ENCODE measurements at regions not wholly inside any gene's neighbourhood (a gene's known extent, or its start where the extent isn't known, plus 50 kb on each side); places are given as distances from the start of the nearest gene placed in this dataset.

- DNase-seq (ENCODE audit: low read depth, low spot score) = no peak
These were observed 110.5 kb upstream of the RFC3 start for GRCh38 chr13:33707449-33707848.

- no peak for DNase-seq (ENCODE audit: low read depth, low spot score)
These were observed 107.0 kb upstream of the RFC3 start for GRCh38 chr13:33710924-33711323.

GRCh38 chr13:33711436-33711835, 106.5 kb upstream of the RFC3 start:
- no peak for DNase-seq (ENCODE audit: low read depth, low spot score)

GRCh38 chr13:33717775-33718174, 100.2 kb upstream of the RFC3 start:
- DNase-seq (ENCODE audit: low read depth, low spot score) = no peak

- DNase-seq (ENCODE audit: low read depth, low spot score) = no peak
These were observed 96.2 kb upstream of the RFC3 start for GRCh38 chr13:33721724-33722123.

GRCh38 chr13:33722216-33722915, 95.6 kb upstream of the RFC3 start:
- no peak for DNase-seq (ENCODE audit: low read depth, low spot score)

- no peak for DNase-seq (ENCODE audit: low read depth, low spot score)
These were observed 94.6 kb upstream of the RFC3 start for GRCh38 chr13:33723365-33723764.

- peak; percentile 88 for DNase-seq (ENCODE audit: low read depth, low spot score)
These were observed 94.0 kb upstream of the RFC3 start for GRCh38 chr13:33723772-33724435.

- no peak for DNase-seq (ENCODE audit: low read depth, low spot score)
These were observed 92.6 kb upstream of the RFC3 start for GRCh38 chr13:33725340-33725739.

- DNase-seq (ENCODE audit: low read depth, low spot score) = no peak
These were observed 90.5 kb upstream of the RFC3 start for GRCh38 chr13:33727297-33728083.

- no peak for DNase-seq (ENCODE audit: low read depth, low spot score)
These were observed 89.5 kb upstream of the RFC3 start for GRCh38 chr13:33728271-33729037.

- no peak for DNase-seq (ENCODE audit: low read depth, low spot score)
These were observed 87.8 kb upstream of the RFC3 start for GRCh38 chr13:33730147-33730546.

- DNase-seq (ENCODE audit: low read depth, low spot score) = no peak
These were observed 87.3 kb upstream of the RFC3 start for GRCh38 chr13:33730619-33731018.

GRCh38 chr13:33735276-33735675, 82.7 kb upstream of the RFC3 start:
- no peak for DNase-seq (ENCODE audit: low read depth, low spot score)

GRCh38 chr13:33739254-33739653, 78.7 kb upstream of the RFC3 start:
- DNase-seq (ENCODE audit: low read depth, low spot score) = no peak

GRCh38 chr13:33740134-33740538, 77.8 kb upstream of the RFC3 start:
- DNase-seq (ENCODE audit: low read depth, low spot score) = no peak

GRCh38 chr13:33742321-33742720, 75.6 kb upstream of the RFC3 start:
- DNase-seq (ENCODE audit: low read depth, low spot score) = no peak

- DNase-seq (ENCODE audit: low read depth, low spot score) = no peak
These were observed 74.2 kb upstream of the RFC3 start for GRCh38 chr13:33743438-33744368.

- no peak for DNase-seq (ENCODE audit: low read depth, low spot score)
These were observed 73.2 kb upstream of the RFC3 start for GRCh38 chr13:33744589-33745369.
